Calu3 (cell line): ENCODE measurements at regions not wholly inside any gene's neighbourhood (a gene's known extent, or its start where the extent isn't known, plus 50 kb on each side); places are given as distances from the start of the nearest gene placed in this dataset.

ENCODE experiments used
- BruUV-seq: library from RNA; stranded (reverse); fragments of 400-500 nt; replicated peaks from 2 replicates; lab custom pipeline; 2021; lab: Mats Ljungman, UMichigan
- CTCF ChIA-PET: fragments of 300-600 bp; sonication (Branson Sonifier 250); formaldehyde crosslinking; loops from one replicate; lab custom pipeline; 2022; ENCODE audit warnings: antibody characterized with exemption; lab: Charles Lee
- DNase-seq: peaks from one replicate; pipeline ENCODE4 v3.0.0; 2022
- H3K27ac Mint-ChIP-seq: one replicate; pipeline ENCODE4 v1.8.0; 2022; ENCODE audit warnings: mixed read lengths; ENCODE audit not compliant: unreplicated experiment
- H3K27me3 Mint-ChIP-seq: one replicate; pipeline ENCODE4 v1.8.0; 2022; ENCODE audit warnings: mixed read lengths; ENCODE audit not compliant: unreplicated experiment
- H3K36me3 Mint-ChIP-seq: one replicate; pipeline ENCODE4 v1.8.0; 2022; ENCODE audit warnings: mild to moderate bottlenecking, moderate library complexity, mixed read lengths; ENCODE audit not compliant: insufficient read depth, unreplicated experiment
- H3K4me1 Mint-ChIP-seq: one replicate; pipeline ENCODE4 v1.8.0; 2022; ENCODE audit warnings: mild to moderate bottlenecking, low read depth, mixed read lengths; ENCODE audit not compliant: unreplicated experiment
- H3K4me3 Mint-ChIP-seq: one replicate; pipeline ENCODE4 v1.8.0; 2022; ENCODE audit warnings: mild to moderate bottlenecking, low read depth, moderate library complexity, mixed read lengths; ENCODE audit not compliant: unreplicated experiment
- H3K9me3 Mint-ChIP-seq: one replicate; pipeline ENCODE4 v1.8.0; 2022; ENCODE audit warnings: low read depth, mixed read lengths; ENCODE audit not compliant: unreplicated experiment
- CTCF ChIP-seq: fragments of 200-600 bp; IDR thresholded peaks from one replicate; pipeline ENCODE4 v1.8.0; 2022; ENCODE audit warnings: antibody characterized with exemption; ENCODE audit not compliant: unreplicated experiment
- intact Hi-C: fragments of 100-400 bp; cut with micrococcal nuclease; formaldehyde crosslinking; loops from one replicate; pipeline ENCODE4 v1.10.0; 2022; ENCODE audit not compliant: unreplicated experiment

- DNase-seq, result no peak
- CTCF ChIA-PET, result no interaction called here
- no peaks in the 10 kb centered on the region for H3K9me3 Mint-ChIP-seq
- BruUV-seq, result no TSS peak
- TF ChIP-seq CTCF, result no peak
- H3K27ac Mint-ChIP-seq, result no peak overlapping the region
- no peaks in the 10 kb centered on the region for H3K4me1 Mint-ChIP-seq
- peaks cover 16% of the 10 kb centered on the region for H3K27me3 Mint-ChIP-seq
- H3K4me3 Mint-ChIP-seq, result no peak overlapping the region
- no peaks in the 10 kb centered on the region for H3K36me3 Mint-ChIP-seq
- intact Hi-C loops, result no loop called here
Observed at GRCh38 chr2:67950919-67951318, 111.9 kb downstream of the C1D start.

- CTCF ChIA-PET, result no interaction called here
- no TSS peak for BruUV-seq
Observed at GRCh38 chr2:67952066-67952465, 110.7 kb downstream of the C1D start.

DNA sequence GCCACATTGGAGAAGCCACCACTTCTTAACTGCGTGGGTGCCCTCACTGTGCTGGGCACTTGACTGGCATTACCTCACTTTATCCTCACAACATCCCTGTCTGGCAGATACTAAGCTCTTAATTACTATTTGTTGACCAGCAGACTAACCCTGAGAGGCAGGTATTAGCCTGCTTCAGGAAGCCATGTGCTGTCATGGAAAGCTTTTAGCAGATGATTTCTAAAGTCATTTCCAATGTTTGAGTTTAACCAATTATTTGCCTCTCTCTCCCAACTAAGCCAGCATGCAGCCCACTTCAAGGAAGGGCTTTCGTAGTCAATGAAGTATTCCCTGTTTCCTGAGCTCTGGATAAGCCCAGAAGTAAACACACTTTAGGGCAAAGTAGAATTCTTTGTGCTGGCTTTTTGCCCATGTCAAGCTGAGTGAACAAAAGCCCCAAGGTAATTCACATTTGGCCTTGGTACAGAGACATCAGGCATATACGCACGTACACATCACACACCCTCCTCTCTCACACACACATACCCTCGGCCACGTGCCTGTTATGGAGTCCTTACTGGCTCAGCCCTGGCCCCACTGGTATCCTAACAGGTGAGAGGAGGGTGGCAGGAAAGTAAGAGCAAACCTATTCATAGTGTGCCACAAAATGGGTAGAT, 108.6 kb downstream of the C1D start:
- peaks cover 16% of the 10 kb centered on the region for H3K27me3 Mint-ChIP-seq

More at GRCh38 chr2:67952066-67952465, 110.7 kb downstream of the C1D start:
- intact Hi-C loops, result no loop called here
- no peak overlapping the region for H3K27ac Mint-ChIP-seq
- H3K4me3 Mint-ChIP-seq, result no peak overlapping the region
- no peaks in the 10 kb centered on the region for H3K4me1 Mint-ChIP-seq
- H3K36me3 Mint-ChIP-seq, result no peaks in the 10 kb centered on the region
- H3K9me3 Mint-ChIP-seq, result no peaks in the 10 kb centered on the region
- DNase-seq, result no peak
- H3K27me3 Mint-ChIP-seq, result peaks cover 16% of the 10 kb centered on the region
- no peak for TF ChIP-seq CTCF

GRCh38 chr2:67955748-67956603, 106.8 kb downstream of the C1D start:
- intact Hi-C loops, result no loop called here
- DNase-seq, result no peak
- no TSS peak for BruUV-seq
- CTCF ChIA-PET, result no interaction called here
- Mint-ChIP-seq H3K27ac (no peak overlapping the region), H3K27me3 (peaks cover 16% of the 10 kb centered on the region), H3K4me3 (no peak overlapping the region), H3K36me3 (no peaks in the 10 kb centered on the region), H3K4me1 (no peaks in the 10 kb centered on the region), H3K9me3 (no peaks in the 10 kb centered on the region)
- TF ChIP-seq CTCF, result no peak

More for the DNA sequence above, 108.6 kb downstream of the C1D start:
- Mint-ChIP-seq H3K27ac (no peak overlapping the region), H3K9me3 (no peaks in the 10 kb centered on the region), H3K4me3 (no peak overlapping the region), H3K4me1 (no peaks in the 10 kb centered on the region), H3K36me3 (no peaks in the 10 kb centered on the region)
- no peak for TF ChIP-seq CTCF
- intact Hi-C loops, result no loop called here
- DNase-seq, result no peak
- CTCF ChIA-PET, result no interaction called here
- no TSS peak for BruUV-seq
